ENCODE measurements at regions not wholly inside any gene's neighbourhood (a gene's known extent, or its start where the extent isn't known, plus 50 kb on each side); places are given as distances from the start of the nearest gene placed in this dataset.
A peak's percentile ranks its signal among the peaks of the same experiment; 100 is the strongest.

GRCh38 chr6:113578691-113579090, 278.5 kb upstream of the MARCKS start:
- no peak for TF ChIP-seq CTCF (conservative IDR thresholded peaks at IDR 0.05)
- H3K27ac ChIP-seq = no peak overlapping the region

GRCh38 chr6:113584767-113585166, 272.4 kb upstream of the MARCKS start:
- no peak for TF ChIP-seq CTCF (conservative IDR thresholded peaks at IDR 0.05)

GRCh38 chr6:113585246-113585645, 271.9 kb upstream of the MARCKS start:
- no peak for TF ChIP-seq CTCF (conservative IDR thresholded peaks at IDR 0.05)

More at GRCh38 chr6:113584767-113585166, 272.4 kb upstream of the MARCKS start:
- no peak overlapping the region for H3K27ac ChIP-seq

GRCh38 chr6:113586413-113587077, 270.6 kb upstream of the MARCKS start:
- no peak overlapping the region for H3K27ac ChIP-seq
- TF ChIP-seq CTCF (conservative IDR thresholded peaks at IDR 0.05) = no peak

More at GRCh38 chr6:113585246-113585645, 271.9 kb upstream of the MARCKS start:
- H3K27ac ChIP-seq = no peak overlapping the region

GRCh38 chr6:113587078-113587699, 270.0 kb upstream of the MARCKS start:
- no peak for TF ChIP-seq CTCF (conservative IDR thresholded peaks at IDR 0.05)
- no peak overlapping the region for H3K27ac ChIP-seq

GRCh38 chr6:113588646-113589045, 268.5 kb upstream of the MARCKS start:
- H3K27ac ChIP-seq = no peak overlapping the region
- no peak for TF ChIP-seq CTCF (conservative IDR thresholded peaks at IDR 0.05)

GRCh38 chr6:113591896-113592827, 265.0 kb upstream of the MARCKS start:
- peak overlapping the region; percentile 61 for H3K27ac ChIP-seq
- TF ChIP-seq CTCF (conservative IDR thresholded peaks at IDR 0.05) = no peak
